CD4-positive, alpha-beta T cell treated with Interleukin-6 for 4 hours (primary cell): ENCODE measurements at regions not wholly inside any gene's neighbourhood (a gene's known extent, or its start where the extent isn't known, plus 50 kb on each side); places are given as distances from the start of the nearest gene placed in this dataset.

ENCODE experiments used
- DNase-seq: peaks from one replicate; pipeline ENCODE4 v3.0.0-alpha.2; 2020; ENCODE audit warnings: mixed read lengths

- DNase-seq, result no peak
Measured at GRCh38 chrX:39653691-39654090, 444.1 kb downstream of the BCOR start.

GRCh38 chrX:39654183-39654925, 443.4 kb downstream of the BCOR start:
- DNase-seq, result no peak

- no peak for DNase-seq
Measured at GRCh38 chrX:39654952-39655351, 442.8 kb downstream of the BCOR start.

- DNase-seq, result no peak
Measured at GRCh38 chrX:39661116-39661907, 436.4 kb downstream of the BCOR start.

GRCh38 chrX:39665830-39666518, 431.8 kb downstream of the BCOR start:
- DNase-seq, result no peak

- DNase-seq, result no peak
Measured at GRCh38 chrX:39667191-39667590, 430.6 kb downstream of the BCOR start.

GRCh38 chrX:39667736-39668482, 429.8 kb downstream of the BCOR start:
- no peak for DNase-seq

- DNase-seq, result no peak
Measured at GRCh38 chrX:39669668-39670067, 428.1 kb downstream of the BCOR start.

GRCh38 chrX:39670281-39670680, 427.5 kb downstream of the BCOR start:
- DNase-seq, result no peak

GRCh38 chrX:39672405-39672804, 425.4 kb downstream of the BCOR start:
- no peak for DNase-seq

- no peak for DNase-seq
Measured at GRCh38 chrX:39674490-39675161, 423.1 kb downstream of the BCOR start.

- no peak for DNase-seq
Measured at GRCh38 chrX:39675162-39675553, 422.6 kb downstream of the BCOR start.

- DNase-seq, result no peak
Measured at GRCh38 chrX:39675619-39676018, 422.1 kb downstream of the BCOR start.

GRCh38 chrX:39676434-39676833, 421.3 kb downstream of the BCOR start:
- DNase-seq, result no peak

GRCh38 chrX:39677585-39677977, 420.2 kb downstream of the BCOR start:
- DNase-seq, result no peak

GRCh38 chrX:39677978-39678791, 419.6 kb downstream of the BCOR start:
- DNase-seq, result no peak

GRCh38 chrX:39678914-39679313, 418.8 kb downstream of the BCOR start:
- no peak for DNase-seq

GRCh38 chrX:39679497-39680157, 418.1 kb downstream of the BCOR start:
- no peak for DNase-seq

- DNase-seq, result no peak
Measured at GRCh38 chrX:39681885-39682284, 415.9 kb downstream of the BCOR start.

- no peak for DNase-seq
Measured at GRCh38 chrX:39682778-39683177, 415.0 kb downstream of the BCOR start.

GRCh38 chrX:39688219-39688575, 409.6 kb downstream of the BCOR start:
- no peak for DNase-seq
